SK-N-SH (cell line): ENCODE measurements at regions not wholly inside any gene's neighbourhood (a gene's known extent, or its start where the extent isn't known, plus 50 kb on each side); places are given as distances from the start of the nearest gene placed in this dataset.

ENCODE experiments used
- CHD2 ChIP-seq: fragments of 150-350 bp; IDR thresholded peaks from 2 replicates; pipeline ENCODE4 v1.6.1; 2018; ENCODE audit warnings: low read length; ENCODE audit not compliant: partially characterized antibody
- CTCF ChIP-seq: fragments of 200-600 bp; sonication (generic); IDR thresholded peaks from 2 replicates; pipeline ENCODE4 v1.6.1; 2017; ENCODE audit warnings: antibody characterized with exemption, mild to moderate bottlenecking, moderate library complexity
- EP300 ChIP-seq, 2 experiments: IDR thresholded peaks; 2 replicates each; pipeline versions ENCODE4 v1.4.0 to v1.6.1; 2012; ENCODE audit warnings: borderline replicate concordance in 1 of 2, low read depth in 1 of 2, low read length in 1 of 2
- EZH2phosphoT487 ChIP-seq: fragments of 200-600 bp; sonication (generic); IDR thresholded peaks from 2 replicates; pipeline ENCODE4 v1.6.1; 2017; ENCODE audit warnings: low read depth, mixed run types, mild to moderate bottlenecking, antibody characterized with exemption, moderate library complexity, borderline replicate concordance
- FOSL2 ChIP-seq: IDR thresholded peaks from 2 replicates; pipeline ENCODE4 v1.4.0; 2012; ENCODE audit warnings: low read depth, mild to moderate bottlenecking, moderate library complexity, borderline replicate concordance
- FOXJ3 ChIP-seq: sonication (generic); formaldehyde crosslinking; IDR thresholded peaks from 2 replicates; pipeline ENCODE4 v1.5.1; 2020; ENCODE audit warnings: mild to moderate bottlenecking, missing genetic modification reagents
- MXI1 ChIP-seq: IDR thresholded peaks from 2 replicates; pipeline ENCODE4 v1.6.1; 2012; ENCODE audit warnings: mild to moderate bottlenecking, low read depth, low read length, improper control_type of control experiment
- POLR2AphosphoS5 ChIP-seq: IDR thresholded peaks from 2 replicates; pipeline ENCODE4 v1.6.1; 2012; ENCODE audit warnings: low read depth, low read length
- REST ChIP-seq: IDR thresholded peaks from 2 replicates; pipeline ENCODE4 v1.6.1; 2012; ENCODE audit warnings: mild to moderate bottlenecking, low read depth, low read length, moderate library complexity
- TAF1 ChIP-seq: IDR thresholded peaks from 2 replicates; pipeline ENCODE4 v1.6.1; 2012; ENCODE audit warnings: low read depth, mild to moderate bottlenecking, low read length, moderate library complexity, borderline replicate concordance
- TCF12 ChIP-seq: IDR thresholded peaks from 2 replicates; pipeline ENCODE4 v1.4.0; 2012
- YY1 ChIP-seq: IDR thresholded peaks from 2 replicates; pipeline ENCODE4 v1.4.0; 2012; ENCODE audit warnings: low read depth, mild to moderate bottlenecking

DNA sequence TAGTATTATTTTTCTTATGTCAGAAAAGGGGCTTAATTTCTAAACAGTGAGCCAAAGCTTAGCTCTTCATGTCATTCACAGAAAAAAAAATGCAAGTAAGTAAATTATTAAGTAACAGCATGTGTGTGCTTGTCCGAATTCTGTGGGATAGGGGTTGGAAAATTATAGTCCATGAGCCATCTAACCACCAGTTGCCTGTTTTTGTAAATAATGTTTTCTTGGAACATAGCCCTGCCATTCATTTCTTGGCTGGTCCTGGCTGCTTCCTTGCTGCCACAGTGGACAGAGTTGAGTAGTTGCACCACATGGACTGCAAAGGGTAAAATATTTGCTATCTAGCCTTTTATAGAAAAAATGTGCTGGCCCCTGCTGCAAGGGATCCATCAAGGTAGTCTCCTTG lies 513.7 kb upstream of the WWC1 start:
- TF ChIP-seq FOXJ3 (CRISPR knock-in tag) (no peak), EZH2phosphoT487 (no peak), TAF1 (no peak), TCF12 (no peak), EP300 (IDR thresholded peaks at IDR 0.05; ENCODE audit: borderline replicate concordance in 1 of 2, low read depth in 1 of 2, low read length in 1 of 2) (no peak), CTCF (no peak), YY1 (no peak), CHD2 (no peak), MXI1 (no peak), POLR2AphosphoS5 (no peak), FOSL2 (no peak), REST (no peak)
